ENCODE measurements at regions not wholly inside any gene's neighbourhood (a gene's known extent, or its start where the extent isn't known, plus 50 kb on each side); places are given as distances from the start of the nearest gene placed in this dataset.
"Not testable (repeated sequence)": the region's sequence is repeated elsewhere in the genome, so short reads cannot be mapped to it uniquely, and the experiment has no call there.

- DNase-seq (ENCODE audit: low read depth in 2 of 3, low spot score in 2 of 3): no peak
Observed at GRCh38 chr10:106107706-106108105, 1056.8 kb downstream of the SORCS1 start.

- no peak for DNase-seq (ENCODE audit: low read depth in 2 of 3, low spot score in 2 of 3)
Observed at GRCh38 chr10:106106114-106106513, 1058.4 kb downstream of the SORCS1 start.

DNA sequence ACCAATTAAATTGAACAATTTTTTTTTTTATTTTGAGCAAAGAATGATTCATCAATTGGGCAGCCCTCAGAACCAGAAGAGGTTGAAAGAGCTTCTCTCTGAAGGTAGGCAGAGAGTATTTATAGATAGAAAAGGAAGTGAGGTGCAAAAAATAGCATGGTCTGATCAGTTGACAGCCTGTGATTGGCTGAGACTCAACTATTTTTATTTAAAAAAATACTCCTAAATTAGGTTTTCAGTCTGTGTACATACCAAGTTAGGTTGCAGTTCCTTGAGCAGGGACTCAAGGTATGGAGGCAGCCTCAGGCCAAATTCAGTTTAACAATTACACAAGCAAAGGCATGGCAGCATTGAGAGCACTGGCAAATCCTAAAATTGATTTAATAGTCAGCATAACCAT is 1074.7 kb downstream of the SORCS1 start:
- no peak for DNase-seq (ENCODE audit: low read depth in 2 of 3, low spot score in 2 of 3)

DNA sequence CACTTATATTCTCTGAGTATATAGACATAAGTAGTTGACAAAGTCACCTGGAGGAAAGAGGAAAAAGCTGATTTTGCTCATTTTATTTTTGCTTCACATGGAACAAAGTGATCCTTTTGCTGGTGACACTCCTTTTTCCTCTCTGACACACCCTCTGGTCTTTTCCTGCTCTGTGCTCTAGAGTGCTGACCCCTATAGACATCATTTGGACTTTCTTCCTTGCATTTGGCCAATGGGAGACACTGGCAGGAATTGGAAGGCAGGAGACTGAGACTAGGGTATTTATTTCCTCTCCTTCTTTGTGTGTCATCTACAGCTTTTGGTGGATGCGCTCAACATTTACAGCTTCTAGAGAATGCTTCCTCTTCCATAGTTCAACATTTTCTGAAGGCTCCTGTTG is 1078.1 kb downstream of the SORCS1 start:
- DNase-seq (ENCODE audit: low read depth in 2 of 3, low spot score in 2 of 3): no peak

- no peak for DNase-seq (ENCODE audit: low read depth in 2 of 3, low spot score in 2 of 3)
Observed at GRCh38 chr10:106083572-106083971, 1080.9 kb downstream of the SORCS1 start.

- no peak for DNase-seq (ENCODE audit: low read depth in 2 of 3, low spot score in 2 of 3)
Observed at GRCh38 chr10:106082865-106083264, 1081.6 kb downstream of the SORCS1 start.

DNA sequence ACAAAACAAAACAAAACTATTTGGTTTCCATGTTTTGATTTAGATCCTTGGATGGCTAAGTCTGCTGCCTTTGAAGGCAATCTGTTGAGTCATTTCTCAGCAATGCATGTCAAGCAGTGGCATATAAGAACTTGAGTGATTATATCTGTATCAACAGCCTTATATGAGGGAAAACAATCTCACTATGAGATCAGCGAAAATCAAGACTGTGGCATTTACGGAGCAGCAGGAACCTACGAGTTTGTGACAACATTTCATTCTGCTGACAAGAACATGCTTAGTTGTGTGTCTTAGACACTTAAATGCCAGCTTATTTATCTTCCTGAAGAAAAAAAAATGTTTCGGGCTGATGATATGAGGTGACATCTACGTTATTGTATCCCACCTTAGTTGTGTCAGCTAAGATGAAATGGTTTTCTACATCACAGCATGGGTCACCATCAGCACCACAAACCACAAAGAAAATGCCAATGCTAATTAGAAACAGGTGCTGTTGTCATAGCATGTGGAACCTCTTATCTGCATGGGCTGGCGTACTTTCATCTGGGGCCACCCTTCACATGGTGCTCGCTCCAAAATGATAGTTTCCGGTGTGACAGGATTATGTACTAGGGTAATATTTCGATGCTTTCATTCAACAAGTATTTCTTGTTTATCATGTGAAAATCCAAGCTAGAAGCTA is 1085.5 kb downstream of the SORCS1 start:
- DNase-seq (ENCODE audit: low read depth in 2 of 3, low spot score in 2 of 3): no peak

GRCh38 chr10:106076496-106076895 is 1088.0 kb downstream of the SORCS1 start:
- DNase-seq (ENCODE audit: low read depth in 2 of 3, low spot score in 2 of 3): no peak

DNA sequence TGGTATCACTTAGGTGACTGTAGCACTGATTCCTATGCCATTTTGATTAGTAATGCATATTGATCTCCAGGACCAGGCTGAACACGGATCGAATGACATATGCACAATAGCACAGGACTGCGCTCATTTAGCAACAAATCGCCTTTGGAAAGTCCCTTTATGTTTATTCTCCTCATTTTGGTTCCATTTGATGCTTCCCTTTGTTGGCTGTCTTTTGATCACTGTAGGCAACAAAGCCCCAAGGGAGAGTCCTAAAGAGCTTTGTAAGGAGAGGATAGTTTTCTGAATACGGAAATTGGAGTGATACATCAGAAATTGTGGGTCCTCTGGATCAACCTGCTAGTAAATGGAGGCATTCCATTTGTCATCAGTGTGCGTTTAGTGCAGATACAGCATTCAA is 1111.4 kb downstream of the SORCS1 start:
- no peak for DNase-seq (ENCODE audit: low read depth in 2 of 3, low spot score in 2 of 3)

DNA sequence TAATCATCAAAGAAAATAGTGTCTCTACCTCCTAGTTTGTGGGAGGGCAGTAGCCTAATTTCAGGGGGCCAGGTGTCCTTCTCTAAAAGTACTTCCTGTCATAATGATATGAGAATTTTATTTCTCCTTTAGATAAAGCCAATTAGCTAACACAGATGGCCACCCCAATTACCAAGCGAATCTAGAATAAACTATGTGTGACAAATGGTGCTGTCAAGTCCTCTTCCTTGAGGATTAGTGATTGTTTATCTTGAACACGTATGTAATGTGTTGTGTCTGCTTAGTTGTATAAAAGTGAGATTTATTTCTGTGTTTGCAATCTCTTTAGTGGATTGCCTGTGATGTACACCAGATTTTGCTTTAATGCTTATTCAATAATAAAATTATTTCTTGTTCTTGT is 1120.0 kb downstream of the SORCS1 start:
- no peak for DNase-seq (ENCODE audit: low read depth in 2 of 3, low spot score in 2 of 3)

- no peak for DNase-seq (ENCODE audit: low read depth in 2 of 3, low spot score in 2 of 3)
Observed at GRCh38 chr10:106043863-106044262, 1120.6 kb downstream of the SORCS1 start.

- no peak for DNase-seq (ENCODE audit: low read depth in 2 of 3, low spot score in 2 of 3)
Observed at GRCh38 chr10:106038246-106038645, 1126.3 kb downstream of the SORCS1 start.

- DNase-seq (ENCODE audit: low read depth in 2 of 3, low spot score in 2 of 3): no peak
Observed at GRCh38 chr10:106033065-106033464, 1131.4 kb downstream of the SORCS1 start.

DNA sequence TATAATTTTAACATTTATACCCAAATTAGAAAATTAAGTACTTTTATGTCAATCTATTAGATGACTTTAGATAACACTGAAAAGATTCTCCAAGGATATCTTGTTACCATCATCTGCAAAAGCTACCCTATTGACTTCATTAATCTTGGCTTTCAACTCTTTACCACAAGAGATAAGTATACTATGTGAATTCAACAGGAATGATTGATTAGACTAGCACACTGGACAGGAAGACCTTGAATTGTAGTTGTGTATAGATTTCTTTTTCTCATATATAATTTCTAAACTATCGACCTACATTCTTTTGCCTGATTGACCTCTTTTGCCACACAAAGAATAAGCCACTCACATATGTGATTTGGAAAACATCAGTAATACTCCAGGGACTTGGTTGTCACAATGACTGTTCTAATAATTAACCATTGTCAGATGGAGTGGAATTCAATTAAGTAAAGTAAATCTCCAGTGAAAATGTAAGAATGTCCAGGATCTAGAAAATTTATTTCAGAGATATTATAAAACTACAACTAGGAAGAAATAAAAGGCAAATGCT is 1132.0 kb downstream of the SORCS1 start:
- DNase-seq (ENCODE audit: low read depth in 2 of 3, low spot score in 2 of 3): no peak

DNA sequence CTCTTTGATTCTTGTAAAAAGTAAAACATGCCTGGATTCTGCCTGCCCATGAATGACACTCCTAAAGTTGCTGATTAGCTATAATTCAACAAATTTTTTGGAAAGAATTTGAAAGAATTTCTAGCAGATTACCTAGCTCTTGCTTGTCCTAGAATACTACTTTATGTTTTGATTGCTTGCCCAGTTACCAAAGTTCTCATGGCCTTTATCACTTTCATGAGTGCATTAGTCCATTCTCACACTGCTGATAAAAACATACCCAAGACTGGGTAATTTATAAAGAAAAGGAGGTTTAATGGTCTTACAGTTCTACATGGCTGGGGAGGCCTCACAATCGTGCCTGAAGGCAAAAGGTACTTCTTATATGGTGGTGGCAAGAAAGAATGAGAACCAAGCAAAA is 1137.3 kb downstream of the SORCS1 start:
- DNase-seq (ENCODE audit: low read depth in 2 of 3, low spot score in 2 of 3): no peak

DNA sequence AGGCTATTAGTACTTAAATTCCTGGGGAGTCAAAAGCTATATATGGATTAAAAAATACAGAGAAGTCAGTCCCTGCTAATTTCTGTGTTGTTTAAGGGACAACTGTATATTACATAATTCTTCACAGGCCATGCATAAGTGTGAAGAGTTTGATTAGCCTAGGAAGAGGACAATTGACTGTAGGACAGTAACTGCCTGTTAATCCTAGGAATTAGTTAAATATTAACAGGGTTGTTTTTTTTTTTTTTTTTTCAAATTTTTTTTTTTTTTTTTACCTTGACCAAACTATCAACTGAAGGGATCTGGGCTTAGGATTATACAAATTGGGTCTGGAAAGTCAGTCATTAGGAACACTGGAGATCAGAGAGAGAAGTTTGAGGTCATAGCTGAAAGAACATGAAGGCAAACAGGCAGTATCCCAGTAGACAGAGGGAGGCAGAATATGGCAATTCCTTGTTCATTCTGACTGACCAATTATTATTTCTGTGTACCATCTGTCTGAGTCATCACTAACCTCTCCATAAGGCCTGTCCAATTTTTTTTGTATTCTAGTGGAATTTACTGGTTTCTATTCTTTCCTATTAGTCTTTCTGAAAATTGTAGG is 1139.2 kb downstream of the SORCS1 start:
- DNase-seq (ENCODE audit: low read depth in 2 of 3, low spot score in 2 of 3): no peak

GRCh38 chr10:106023329-106023728 is 1141.2 kb downstream of the SORCS1 start:
- DNase-seq (ENCODE audit: low read depth in 2 of 3, low spot score in 2 of 3): no peak

DNA sequence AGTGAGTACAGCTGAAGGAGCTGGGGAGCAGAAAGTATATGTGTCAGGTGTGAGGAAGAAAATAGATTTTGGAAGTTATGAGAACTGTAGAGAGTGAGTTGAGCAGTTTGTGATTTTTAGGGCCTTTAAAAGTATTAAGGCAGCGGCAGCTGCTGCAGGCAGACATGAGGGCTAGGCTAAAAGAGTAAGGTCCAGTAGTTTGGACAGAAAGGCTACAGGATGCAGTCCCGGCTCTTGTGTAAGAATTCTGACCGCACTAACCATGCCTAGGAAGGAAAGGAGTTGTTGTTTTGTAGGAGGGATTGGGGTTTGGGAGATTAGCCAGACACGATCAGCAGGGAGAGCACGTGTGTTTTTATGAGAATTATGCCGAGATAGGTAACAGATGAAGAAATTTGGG is 1144.9 kb downstream of the SORCS1 start:
- DNase-seq (ENCODE audit: low read depth in 2 of 3, low spot score in 2 of 3): not testable (repeated sequence)

GRCh38 chr10:106015369-106016199 is 1148.9 kb downstream of the SORCS1 start:
- DNase-seq (ENCODE audit: low read depth in 2 of 3, low spot score in 2 of 3): not testable (repeated sequence)

DNA sequence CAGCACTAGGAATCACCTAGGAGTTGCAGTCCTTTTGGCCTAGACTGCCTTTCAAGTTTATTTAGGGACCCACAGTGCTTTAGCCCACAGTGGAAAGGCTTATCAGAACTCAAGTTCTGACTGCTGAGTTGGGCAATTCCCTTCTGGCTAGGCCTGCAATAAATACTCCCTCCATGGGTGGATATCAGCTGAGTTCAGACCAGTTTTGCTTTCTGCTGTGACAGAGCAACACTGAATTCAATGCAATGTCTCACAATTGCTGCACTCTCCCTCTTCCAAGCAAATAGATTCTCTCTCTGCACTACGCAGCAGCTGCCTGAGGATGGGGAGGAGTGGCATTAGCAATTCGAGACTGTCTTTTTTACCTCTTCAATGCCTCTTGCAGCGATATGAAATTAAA is 1153.3 kb downstream of the SORCS1 start:
- DNase-seq (ENCODE audit: low read depth in 2 of 3, low spot score in 2 of 3): no peak

DNA sequence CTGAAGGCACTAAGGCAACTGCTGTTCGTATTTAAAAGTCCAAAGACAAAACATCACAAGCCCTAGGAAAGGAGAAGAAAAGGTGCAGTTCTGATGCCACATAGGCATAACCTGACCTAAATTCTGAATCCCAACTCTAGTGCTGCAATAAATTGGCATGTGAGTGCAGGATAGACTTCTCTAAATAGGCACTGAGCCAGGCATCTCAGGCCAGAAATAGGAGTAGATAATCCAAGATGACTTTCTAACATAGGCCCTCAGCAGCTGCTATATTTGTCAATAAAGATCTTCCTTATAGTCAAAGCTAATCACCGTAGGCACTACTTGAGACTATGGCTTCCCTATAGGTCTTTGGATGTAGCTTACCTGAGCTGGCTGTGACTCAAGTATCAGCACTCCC is 1163.8 kb downstream of the SORCS1 start:
- DNase-seq (ENCODE audit: low read depth in 2 of 3, low spot score in 2 of 3): no peak

DNA sequence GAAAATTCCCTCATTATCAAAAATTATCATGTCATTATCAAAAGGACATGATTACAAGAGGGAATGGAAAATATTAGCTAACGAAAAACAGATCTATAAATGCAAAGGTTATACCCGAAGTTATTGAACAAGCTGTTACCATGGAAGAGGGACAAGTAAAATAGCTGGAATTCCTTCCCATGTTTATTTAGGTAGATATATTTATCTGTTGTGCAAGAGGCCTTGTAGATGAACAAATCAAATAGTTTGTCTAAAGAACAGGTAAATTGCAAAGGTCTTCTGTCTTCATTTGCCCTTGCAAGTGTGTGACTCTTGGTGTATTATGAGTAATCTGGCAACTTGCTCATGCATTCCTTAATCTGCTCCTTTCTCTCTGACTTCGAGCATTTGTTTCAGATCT is 1170.9 kb downstream of the SORCS1 start:
- DNase-seq (ENCODE audit: low read depth in 2 of 3, low spot score in 2 of 3): no peak
